ENCODE measurements at regions not wholly inside any gene's neighbourhood (a gene's known extent, or its start where the extent isn't known, plus 50 kb on each side); places are given as distances from the start of the nearest gene placed in this dataset.
A peak's percentile ranks its signal among the peaks of the same experiment; 100 is the strongest.

DNA sequence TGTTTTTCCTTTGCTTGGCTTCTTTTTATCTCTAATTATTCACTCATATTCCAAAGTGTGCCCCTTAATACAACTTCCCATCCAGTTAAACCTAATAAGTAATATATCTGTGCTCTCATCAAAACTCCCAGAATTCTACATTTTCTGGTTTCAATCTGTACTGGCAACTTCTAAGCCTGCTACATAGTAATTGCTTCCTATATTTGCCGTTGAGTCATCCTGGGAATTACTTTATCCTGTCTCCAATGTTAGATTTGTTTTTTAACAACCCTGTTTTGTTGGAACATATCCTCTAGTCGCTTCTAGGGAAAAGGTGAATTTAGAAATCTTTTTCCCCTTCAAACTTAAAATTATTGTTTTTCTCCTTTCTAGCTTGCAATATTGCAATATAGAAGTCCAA lies 620.5 kb upstream of the PKN2 start:
- DNase-seq (ENCODE audit: low spot score) = no peak

DNA sequence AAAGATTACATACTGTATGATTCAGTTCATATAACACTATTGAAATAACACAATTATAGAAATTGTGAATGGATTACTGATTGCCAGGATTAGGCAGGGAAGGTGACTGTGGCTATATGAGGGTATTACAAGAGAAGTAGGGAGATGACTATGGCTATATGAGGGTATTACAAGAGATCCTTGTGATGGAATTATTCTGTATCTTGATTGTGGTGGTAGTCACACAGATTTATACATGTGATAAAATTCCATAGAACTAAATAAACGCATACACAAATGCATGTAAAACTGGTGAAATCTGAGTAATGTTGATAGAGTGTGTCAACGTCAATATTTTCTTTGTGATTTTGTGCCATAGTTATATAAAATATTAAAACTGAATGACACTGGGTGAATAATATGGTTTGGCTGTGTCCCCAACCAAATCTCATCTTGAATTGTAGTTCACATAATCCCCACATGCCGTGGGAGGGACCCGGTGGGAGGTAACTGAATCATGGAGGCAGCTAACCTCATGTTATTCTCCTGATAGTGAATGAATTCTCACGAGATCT lies 615.6 kb upstream of the PKN2 start:
- DNase-seq (ENCODE audit: low spot score) = no peak

DNA sequence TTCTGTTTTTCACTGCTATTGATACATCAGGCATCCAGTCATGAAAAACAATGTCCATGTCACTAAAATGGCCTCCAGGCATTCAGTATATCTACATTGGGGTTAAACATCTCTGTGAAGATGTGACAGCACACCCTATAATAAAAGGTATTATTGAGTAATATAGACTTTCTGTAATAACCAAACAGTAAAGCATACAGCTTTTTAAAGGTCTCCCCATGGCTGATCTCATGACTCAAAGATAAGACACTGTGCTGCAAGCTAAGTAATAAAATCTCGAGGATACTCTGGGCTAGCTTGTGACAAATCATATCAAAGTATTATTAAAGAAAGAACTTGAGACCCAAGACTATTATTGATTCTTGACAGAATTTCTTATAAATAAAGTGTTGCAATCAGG lies 613.1 kb upstream of the PKN2 start:
- no peak for DNase-seq (ENCODE audit: low spot score)

GRCh38 chr1:88074661-88075060 lies 609.4 kb upstream of the PKN2 start:
- DNase-seq (ENCODE audit: low spot score) = no peak

DNA sequence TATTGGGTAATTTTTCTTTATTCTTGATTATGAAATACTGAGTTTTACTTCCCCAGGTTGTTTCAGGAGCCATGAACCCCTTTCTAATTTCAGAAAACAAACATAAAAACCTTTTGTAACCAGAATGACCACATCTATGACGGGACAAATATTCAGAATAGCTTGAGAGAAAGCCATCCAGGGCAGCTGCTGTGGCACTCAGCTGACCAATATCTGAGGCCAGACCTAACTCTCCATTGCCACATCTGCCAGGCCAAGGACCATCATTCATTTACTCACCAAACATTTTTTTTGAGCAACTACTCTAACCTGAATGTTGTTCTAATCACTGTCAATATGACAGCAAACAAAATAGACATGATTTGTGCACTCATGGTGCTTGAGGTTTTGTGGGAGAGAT lies 608.3 kb upstream of the PKN2 start:
- no peak for DNase-seq (ENCODE audit: low spot score)

DNA sequence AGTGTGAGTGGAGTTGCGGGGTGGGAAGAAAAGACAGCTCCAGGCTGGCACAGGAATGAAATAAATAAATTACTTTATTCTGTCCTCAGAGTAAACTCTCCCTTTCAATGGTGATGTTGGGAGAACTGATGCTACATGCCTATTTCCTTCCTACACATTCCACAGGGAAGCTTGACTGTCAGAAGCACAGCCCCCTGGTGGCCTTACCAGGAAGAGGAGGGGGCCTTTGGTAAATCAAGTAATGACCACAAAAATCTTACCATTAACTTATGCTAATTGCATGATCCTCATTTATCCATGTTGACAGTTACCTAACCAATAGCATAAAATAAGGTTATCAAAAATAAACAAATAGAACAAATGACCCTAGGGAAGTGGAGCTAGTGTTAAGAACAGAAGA lies 605.0 kb upstream of the PKN2 start:
- DNase-seq (ENCODE audit: low spot score) = no peak

GRCh38 chr1:88080875-88081274 lies 603.2 kb upstream of the PKN2 start:
- DNase-seq (ENCODE audit: low spot score) = no peak

DNA sequence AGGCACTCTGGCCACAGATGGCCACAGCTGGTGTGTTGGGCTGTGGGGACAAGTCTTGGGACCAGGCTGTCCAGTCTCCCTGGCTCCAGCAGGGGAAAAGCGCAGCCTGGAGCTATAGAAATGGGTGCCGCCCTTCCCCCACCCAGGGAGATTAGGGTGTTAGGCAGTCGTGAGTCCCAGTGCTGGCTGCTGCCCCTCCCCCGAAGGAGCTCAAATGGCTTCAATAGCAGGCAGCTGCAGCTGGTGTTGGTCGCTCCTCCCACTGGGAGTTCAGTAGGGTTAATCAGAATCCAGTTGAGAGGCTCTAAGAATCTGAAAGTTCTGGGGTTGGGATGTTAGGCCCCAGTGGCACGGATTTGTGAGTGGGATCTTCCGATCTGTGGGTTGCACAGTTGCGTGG lies 595.6 kb upstream of the PKN2 start:
- no peak for DNase-seq (ENCODE audit: low spot score)

DNA sequence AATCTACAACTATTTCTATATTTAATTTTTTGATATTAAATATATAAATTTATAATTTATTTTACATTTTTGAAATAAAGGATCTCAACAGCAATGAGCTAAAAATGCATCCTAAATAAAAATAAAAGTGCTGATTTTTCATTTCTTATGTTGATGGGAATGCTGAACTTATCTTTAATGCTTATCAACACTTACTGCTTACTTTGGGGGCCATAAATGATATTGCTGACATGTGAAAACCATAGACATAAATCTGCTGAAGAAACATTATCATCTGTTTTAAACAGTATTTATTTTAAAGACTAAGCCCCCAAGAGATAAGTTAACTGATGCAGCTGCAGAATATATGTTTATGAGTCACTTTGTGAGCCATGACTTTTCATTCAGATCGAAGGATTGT lies 594.1 kb upstream of the PKN2 start:
- DNase-seq (ENCODE audit: low spot score) = no peak

- no peak for DNase-seq (ENCODE audit: low spot score)
Observed at GRCh38 chr1:88098881-88099280, 585.2 kb upstream of the PKN2 start.

- no peak for DNase-seq (ENCODE audit: low spot score)
Observed at GRCh38 chr1:88101041-88101440, 583.0 kb upstream of the PKN2 start.

GRCh38 chr1:88104236-88104635 lies 579.8 kb upstream of the PKN2 start:
- DNase-seq (ENCODE audit: low spot score) = no peak

DNA sequence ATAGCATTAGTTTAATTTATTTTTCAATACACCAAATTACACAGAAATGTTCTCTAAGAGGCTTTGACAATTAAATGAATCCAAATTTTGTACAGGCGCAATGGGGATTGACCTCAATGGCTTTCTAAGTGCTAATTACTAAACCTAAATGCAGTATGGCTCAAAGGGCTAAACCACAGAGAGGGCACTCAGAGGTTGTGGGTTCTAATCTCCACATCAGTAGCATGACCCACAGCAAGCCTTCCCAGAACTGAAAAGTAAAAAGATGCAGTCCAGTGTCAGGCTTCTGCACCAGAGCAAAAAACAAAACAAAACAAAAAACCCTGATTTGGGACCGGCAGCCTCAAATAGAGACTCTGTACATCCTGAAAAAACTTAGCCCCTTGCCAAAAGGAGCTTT lies 579.2 kb upstream of the PKN2 start:
- DNase-seq (ENCODE audit: low spot score) = no peak

GRCh38 chr1:88111816-88112215 lies 572.3 kb upstream of the PKN2 start:
- no peak for DNase-seq (ENCODE audit: low spot score)

- no peak for DNase-seq (ENCODE audit: low spot score)
Observed at GRCh38 chr1:88117597-88117996, 566.5 kb upstream of the PKN2 start.

- DNase-seq (ENCODE audit: low spot score) = no peak
Observed at GRCh38 chr1:88118176-88118845, 565.8 kb upstream of the PKN2 start.

DNA sequence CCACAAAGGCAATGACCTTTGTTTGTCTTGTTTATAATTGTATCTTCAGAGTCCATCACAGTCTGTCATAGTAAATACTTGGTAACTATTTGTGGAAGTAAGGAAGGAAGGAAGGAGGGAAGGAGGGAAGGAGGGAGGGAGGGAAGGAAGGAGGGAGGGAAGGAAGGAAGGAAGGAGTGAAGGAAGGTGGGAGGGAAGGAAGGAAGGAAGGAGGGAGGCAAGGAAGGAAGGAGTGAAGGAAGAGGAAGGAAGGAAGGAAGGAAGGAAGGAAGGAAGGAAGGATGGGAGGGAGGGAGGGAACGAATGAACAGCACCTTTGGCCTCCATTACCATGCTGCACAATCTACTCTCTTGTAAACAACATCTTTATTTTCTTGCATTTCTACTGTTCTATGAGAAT lies 559.5 kb upstream of the PKN2 start:
- no peak for DNase-seq (ENCODE audit: low spot score)

DNA sequence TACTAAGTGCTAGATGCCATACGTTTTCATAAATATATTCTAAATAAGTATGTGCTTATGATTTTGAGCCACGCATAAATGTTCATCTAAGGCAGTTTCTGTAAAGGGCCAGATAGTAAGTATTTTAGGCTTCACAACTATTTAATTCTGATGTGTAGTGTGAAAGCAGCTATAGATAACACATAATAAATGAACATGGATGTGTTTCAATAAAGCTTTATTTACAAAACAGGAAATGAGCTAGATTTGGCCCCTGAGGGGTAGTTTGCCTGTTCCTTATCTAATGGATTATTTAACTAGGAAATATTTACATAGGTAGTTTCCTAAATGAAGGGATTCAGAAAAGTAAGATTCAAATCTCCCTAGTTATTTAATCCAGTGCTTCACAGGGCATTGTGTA lies 557.6 kb upstream of the PKN2 start:
- DNase-seq (ENCODE audit: low spot score) = no peak

GRCh38 chr1:88133991-88134390 lies 550.1 kb upstream of the PKN2 start:
- no peak for DNase-seq (ENCODE audit: low spot score)

DNA sequence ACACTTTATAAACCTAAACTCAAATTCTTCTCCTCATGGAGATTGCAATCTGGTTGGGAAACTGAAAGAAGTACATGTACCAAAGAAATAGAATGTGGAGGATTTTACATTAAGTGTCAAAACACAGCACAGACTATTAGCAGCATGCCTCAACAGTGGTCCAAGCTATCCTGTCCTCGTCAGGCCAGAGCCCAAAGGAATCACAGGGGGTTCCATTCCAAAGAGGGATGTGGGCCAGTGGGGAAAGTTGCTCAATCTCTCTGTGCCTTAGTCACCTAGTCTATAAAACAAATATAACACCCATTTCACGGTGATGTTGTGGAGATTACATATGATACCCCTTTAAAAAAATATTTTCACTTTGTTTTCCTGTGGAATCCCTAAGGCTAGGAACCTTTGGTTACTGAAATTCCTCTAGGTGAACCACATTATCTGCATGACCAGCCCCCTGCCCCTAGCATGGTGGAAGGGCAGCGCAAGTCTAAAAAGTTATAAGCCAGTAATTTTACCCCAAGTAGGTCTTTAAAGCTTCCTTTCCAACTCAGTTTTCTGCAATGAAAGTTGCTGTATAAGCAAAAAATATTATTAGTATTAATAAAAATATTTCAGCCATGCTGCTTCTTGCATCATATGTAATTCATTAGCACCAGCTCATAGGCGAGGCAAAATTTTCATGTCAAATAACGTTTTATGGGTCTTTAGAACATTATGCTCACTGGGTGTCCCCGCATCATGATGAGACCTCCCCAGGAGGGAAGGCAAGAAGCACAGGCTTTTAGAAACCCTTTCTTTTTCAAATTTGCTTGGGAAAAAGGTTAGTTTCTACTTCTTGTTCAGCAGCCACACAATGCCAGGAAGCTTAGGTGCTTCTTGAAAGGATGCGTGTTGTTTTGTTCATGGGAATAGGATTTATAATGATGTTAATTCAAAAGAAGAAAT lies 548.8 kb upstream of the PKN2 start:
- no peak for DNase-seq (ENCODE audit: low spot score)

DNA sequence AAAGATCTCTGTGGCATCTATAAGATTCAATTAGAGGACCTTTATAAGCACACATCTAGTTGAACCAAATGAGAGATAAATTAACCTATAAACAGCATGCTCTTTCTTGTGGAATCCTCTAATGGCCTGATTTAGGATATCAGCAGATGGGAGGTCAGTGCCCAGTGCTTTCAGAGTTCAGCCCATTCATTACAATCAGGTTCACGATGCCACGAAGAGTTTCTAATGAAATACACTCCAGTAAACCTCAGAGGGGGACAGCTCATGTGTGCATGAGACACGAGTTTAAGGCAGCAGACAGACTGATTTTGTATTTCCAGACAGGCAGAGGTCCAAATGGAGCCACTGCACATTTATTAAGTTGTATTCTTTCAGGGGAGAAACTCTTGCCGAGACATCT lies 544.4 kb upstream of the PKN2 start:
- DNase-seq (ENCODE audit: low spot score) = no peak

DNA sequence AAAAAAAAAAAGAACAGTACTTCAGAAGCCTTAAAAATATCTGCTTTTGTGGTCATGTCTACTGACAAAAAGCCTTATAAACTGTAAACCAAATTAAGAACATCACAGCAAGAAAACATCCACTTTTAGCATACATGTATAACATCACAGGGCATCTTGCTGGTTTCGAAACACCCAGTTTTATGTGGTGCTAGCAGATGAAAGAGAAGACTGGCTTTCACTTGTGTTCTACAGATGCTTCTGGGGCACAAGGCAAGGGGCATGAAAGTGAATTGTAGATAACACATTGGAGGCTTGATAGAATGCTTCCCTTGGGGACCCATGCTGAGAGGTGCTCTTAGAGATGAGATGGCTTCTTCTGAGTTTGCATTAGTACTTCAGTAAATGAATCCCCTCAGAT lies 543.7 kb upstream of the PKN2 start:
- DNase-seq (ENCODE audit: low spot score) = peak; percentile 3

DNA sequence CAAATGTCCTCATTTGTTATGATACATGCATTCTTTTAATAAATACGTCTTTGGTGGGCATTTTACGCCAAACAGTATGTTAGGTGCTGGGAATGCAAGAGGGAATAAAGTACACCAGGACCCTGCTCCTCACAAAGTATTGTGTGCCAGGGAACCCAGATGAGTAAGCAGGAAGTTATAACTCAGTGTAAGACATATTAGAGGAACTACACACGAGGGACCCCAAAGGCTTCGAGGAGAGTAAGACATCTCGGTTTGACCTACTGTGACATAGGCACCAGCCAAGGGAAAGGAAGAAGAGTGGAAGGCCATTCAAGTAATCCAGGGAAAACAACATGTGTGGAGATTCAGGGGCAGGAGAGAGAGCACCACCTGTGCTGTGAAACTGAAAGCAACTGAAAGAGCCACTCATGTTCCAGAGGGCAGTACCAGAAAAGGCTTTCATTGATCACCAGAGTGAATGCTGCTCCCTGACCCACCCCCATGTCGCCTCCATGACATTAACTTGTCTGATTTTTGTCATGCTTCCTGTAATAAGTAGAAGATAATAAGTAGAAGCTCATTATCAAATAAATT lies 542.5 kb upstream of the PKN2 start:
- DNase-seq (ENCODE audit: low spot score) = peak; percentile 15

Measured in NAMALWA (cell line).